Prostate gland (tissue), 2 donors: ENCODE measurements at regions not wholly inside any gene's neighbourhood (a gene's known extent, or its start where the extent isn't known, plus 50 kb on each side); places are given as distances from the start of the nearest gene placed in this dataset.

Experiments
- DNase-seq: peaks from one replicate; pipeline ENCODE4 v3.0.0-alpha.2; 2019; ENCODE audit warnings: low spot score
- H3K27ac ChIP-seq, 2 donors: fragments of 200-600 bp; sonication (generic); 2 replicates each; pipeline ENCODE4 v1.5.1; 2017 to 2019
- H3K27me3 ChIP-seq: fragments of 200-600 bp; sonication (generic); replicated peaks from 2 replicates; pipeline ENCODE4 v1.5.1; 2019; ENCODE audit not compliant: insufficient read depth
- H3K36me3 ChIP-seq, 2 donors: fragments of 200-600 bp; sonication (generic); 1 replicate in 1 of 2; 2 replicates in 1 of 2; pipeline versions ENCODE4 v1.5.1 to v1.8.1; 2017 to 2019
- H3K4me1 ChIP-seq: fragments of 200-600 bp; sonication (generic); replicated peaks from 2 replicates; pipeline ENCODE4 v1.5.1; 2019
- H3K4me3 ChIP-seq, 2 donors: fragments of 200-600 bp; sonication (generic); 2 replicates each; pipeline ENCODE4 v1.5.1; 2017 to 2019
- H3K9me3 ChIP-seq: fragments of 200-600 bp; sonication (generic); 2 replicates; pipeline ENCODE4 v1.5.1; 2017
- POLR2A ChIP-seq: fragments of 450-650 bp; IDR thresholded peaks from one replicate; pipeline ENCODE4 v1.6.1; 2016; ENCODE audit warnings: antibody characterized with exemption, mild to moderate bottlenecking
- POLR2AphosphoS5 ChIP-seq: sonication (generic); formaldehyde crosslinking; IDR thresholded peaks from one replicate; pipeline ENCODE4 v1.6.1; 2017; ENCODE audit warnings: antibody characterized with exemption
- WGBS: methylation state at CpG from one replicate; pipeline ENCODE4 v1.1.5; 2018; 5-methylcytosine and 5-hydroxymethylcytosine counted together
- intact Hi-C: fragments of 100-400 bp; cut with DNase I; formaldehyde crosslinking; loops from one replicate; pipeline ENCODE4 v1.14.2; 2022
- TF ChIP-seq, protein P1 (sequence below), 4 experiments: fragments of 200-600 bp in 2 of 4; fragments of 450-650 bp in 2 of 4; sonication (generic) in 2 of 4; IDR thresholded peaks; 1 replicate in 3 of 4; 2 replicates in 1 of 4; pipeline ENCODE4 v1.5.1; 2016 to 2019; ENCODE audit warnings: antibody characterized with exemption in 4 of 4, mild to moderate bottlenecking in 2 of 4, moderate library complexity in 2 of 4

DNA sequence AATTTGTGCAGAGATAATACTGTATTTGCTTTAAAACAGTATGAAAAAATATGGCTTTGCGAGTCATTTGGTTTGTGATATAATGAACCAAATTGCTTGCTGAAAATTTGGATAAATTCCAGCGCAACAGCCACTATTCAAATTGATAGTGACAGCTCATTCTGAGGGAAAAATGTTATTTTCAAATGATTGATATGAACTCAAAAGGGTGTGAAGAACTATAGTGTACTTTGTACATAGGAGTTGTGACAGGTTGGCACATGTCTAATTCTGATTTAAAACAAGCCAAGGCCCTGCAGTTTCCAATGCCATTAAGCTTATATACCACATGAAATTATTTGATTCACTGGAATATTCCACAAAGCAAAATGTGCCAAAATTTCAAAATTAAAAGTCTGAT is 1628.9 kb upstream of the AGA start:
- Histone ChIP-seq H3K9me3 (no peaks in the 10 kb centered on the region), H3K4me3 (no peak overlapping the region), H3K36me3 (no peaks in the 10 kb centered on the region), H3K27ac (no peak overlapping the region), H3K27me3 (no peaks in the 10 kb centered on the region), H3K4me1 (no peaks in the 10 kb centered on the region)
- DNase-seq, result no peak
- TF ChIP-seq POLR2A (no peak), POLR2AphosphoS5 (no peak)
- TF ChIP-seq, protein P1, sequence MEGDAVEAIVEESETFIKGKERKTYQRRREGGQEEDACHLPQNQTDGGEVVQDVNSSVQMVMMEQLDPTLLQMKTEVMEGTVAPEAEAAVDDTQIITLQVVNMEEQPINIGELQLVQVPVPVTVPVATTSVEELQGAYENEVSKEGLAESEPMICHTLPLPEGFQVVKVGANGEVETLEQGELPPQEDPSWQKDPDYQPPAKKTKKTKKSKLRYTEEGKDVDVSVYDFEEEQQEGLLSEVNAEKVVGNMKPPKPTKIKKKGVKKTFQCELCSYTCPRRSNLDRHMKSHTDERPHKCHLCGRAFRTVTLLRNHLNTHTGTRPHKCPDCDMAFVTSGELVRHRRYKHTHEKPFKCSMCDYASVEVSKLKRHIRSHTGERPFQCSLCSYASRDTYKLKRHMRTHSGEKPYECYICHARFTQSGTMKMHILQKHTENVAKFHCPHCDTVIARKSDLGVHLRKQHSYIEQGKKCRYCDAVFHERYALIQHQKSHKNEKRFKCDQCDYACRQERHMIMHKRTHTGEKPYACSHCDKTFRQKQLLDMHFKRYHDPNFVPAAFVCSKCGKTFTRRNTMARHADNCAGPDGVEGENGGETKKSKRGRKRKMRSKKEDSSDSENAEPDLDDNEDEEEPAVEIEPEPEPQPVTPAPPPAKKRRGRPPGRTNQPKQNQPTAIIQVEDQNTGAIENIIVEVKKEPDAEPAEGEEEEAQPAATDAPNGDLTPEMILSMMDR (IDR thresholded peaks at IDR 0.05), result no peak
- 90% methylated on average over 2 of the region's 2 CpGs for WGBS
- intact Hi-C loops, result no loop called here

DNA sequence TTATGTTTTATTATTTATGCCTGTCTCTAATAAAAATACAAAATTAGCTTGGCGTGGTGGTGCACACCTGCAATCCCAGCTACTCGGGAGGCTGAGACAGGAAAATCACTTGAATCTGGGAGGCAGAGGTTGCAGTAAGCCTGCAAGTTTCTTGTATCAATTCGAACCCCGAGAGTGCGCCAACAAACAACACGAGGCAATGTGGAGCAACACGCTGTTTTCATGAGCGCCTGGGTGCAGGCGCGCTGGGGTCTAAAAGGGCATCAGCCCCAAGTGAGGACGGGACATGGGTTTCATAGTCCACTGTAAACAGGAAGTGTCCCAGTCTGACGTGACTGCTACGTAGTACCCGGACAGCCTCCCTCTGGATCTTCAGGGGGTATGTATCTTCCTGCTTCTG is 1634.6 kb upstream of the AGA start:
- Histone ChIP-seq H3K36me3 (no peaks in the 10 kb centered on the region), H3K27ac (no peak overlapping the region), H3K4me3 (no peak overlapping the region), H3K27me3 (no peaks in the 10 kb centered on the region), H3K4me1 (no peaks in the 10 kb centered on the region), H3K9me3 (peaks cover 4% of the 10 kb centered on the region)
- intact Hi-C loops, result no loop called here
- no peak for DNase-seq
- TF ChIP-seq, protein P1 (IDR thresholded peaks at IDR 0.05), result no peak
- TF ChIP-seq POLR2AphosphoS5, result no peak
- no peak for TF ChIP-seq POLR2A
- WGBS, result 92% methylated on average over 14 of the region's 14 CpGs

DNA sequence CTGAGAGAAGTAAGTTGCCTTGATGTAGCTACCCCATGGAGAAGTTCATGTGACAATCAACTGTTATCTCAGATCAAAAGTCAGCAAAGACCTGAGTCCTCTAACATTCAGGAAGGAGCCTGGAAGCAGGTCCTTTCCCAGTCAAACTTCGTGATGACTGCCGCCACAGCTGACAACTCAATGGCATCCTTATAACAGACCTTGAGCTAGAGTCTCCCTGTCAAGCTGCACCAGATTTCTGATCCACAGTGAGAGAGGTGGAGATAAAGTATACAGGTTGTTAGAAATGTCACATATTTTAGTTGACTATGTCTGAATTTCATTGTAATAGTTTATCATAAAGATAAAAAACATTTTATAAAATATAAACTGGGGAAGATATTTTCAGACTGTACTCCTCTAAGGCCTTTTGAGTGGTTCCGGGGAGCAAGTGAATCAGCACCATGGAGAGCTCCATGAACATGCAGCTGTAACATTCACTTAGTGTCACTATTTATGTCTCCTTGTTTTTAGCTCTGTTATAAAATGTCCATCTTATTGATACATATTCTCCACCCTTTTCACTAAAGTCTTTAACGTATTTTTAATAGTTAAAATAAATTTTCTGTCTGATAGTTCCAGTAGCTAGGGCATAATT is 1653.5 kb upstream of the AGA start:
- TF ChIP-seq POLR2A (no peak), POLR2AphosphoS5 (no peak)
- TF ChIP-seq, protein P1 (IDR thresholded peaks at IDR 0.05), result no peak
- no peak for DNase-seq
- H3K27ac ChIP-seq, result no peak overlapping the region
- H3K4me1 ChIP-seq, result no peaks in the 10 kb centered on the region
- no peaks in the 10 kb centered on the region for H3K27me3 ChIP-seq
- no peak overlapping the region for H3K4me3 ChIP-seq
- intact Hi-C loops, result no loop called here
- 13% methylated on average over 4 of the region's 4 CpGs for WGBS
- H3K36me3 ChIP-seq, result no peaks in the 10 kb centered on the region
- no peaks in the 10 kb centered on the region for H3K9me3 ChIP-seq

DNA sequence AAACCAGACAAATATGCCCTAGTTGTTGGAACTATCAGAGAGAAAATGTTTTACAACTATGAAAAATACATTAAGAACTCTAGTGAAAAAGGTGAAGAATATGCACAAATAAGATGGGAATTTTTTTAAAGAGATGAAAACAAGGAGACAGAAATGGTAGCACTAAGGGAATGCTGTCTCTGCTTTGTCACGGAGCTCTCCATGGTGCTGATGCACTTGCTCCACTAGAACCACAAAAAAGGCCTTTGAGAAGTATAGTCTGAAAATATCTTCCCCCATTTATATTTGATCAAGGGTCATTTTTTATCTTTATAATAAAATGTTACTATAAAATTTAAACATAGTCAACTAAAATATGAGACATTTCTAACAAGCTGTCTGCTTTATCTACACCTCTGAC is 1655.5 kb upstream of the AGA start:
- H3K36me3 ChIP-seq, result no peaks in the 10 kb centered on the region
- H3K4me3 ChIP-seq, result no peak overlapping the region
- H3K4me1 ChIP-seq, result no peaks in the 10 kb centered on the region
- H3K9me3 ChIP-seq, result no peaks in the 10 kb centered on the region
- TF ChIP-seq POLR2AphosphoS5, result no peak
- TF ChIP-seq, protein P1 (IDR thresholded peaks at IDR 0.05), result no peak
- TF ChIP-seq POLR2A, result no peak
- no peaks in the 10 kb centered on the region for H3K27me3 ChIP-seq
- DNase-seq, result no peak
- H3K27ac ChIP-seq, result no peak overlapping the region
- intact Hi-C loops, result no loop called here
- WGBS, result 0% methylated on average over 1 of the region's 1 CpG

DNA sequence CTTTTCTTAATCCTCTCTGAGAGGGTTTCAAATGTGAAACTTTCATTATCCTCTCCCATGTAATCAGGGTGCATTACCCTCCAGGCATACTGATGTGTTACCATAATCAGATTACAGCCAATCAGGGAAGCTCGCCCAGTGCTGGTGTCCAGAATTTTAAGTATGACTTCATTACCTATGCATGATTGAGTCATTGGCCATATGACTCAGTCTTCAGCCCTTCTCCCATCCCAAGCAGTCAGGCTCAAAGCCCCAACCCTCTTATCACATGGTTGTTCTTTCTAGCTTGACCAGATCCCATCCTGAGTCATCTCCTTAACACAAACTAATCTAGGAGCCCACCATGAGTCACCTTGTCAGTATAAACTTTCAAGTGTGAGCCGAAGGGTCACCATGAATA is 1668.1 kb upstream of the AGA start:
- intact Hi-C loops, result no loop called here
- H3K27me3 ChIP-seq, result no peaks in the 10 kb centered on the region
- no peak for DNase-seq
- no peaks in the 10 kb centered on the region for H3K4me1 ChIP-seq
- TF ChIP-seq POLR2A (no peak), POLR2AphosphoS5 (no peak)
- TF ChIP-seq, protein P1 (IDR thresholded peaks at IDR 0.05), result no peak
- no peaks in the 10 kb centered on the region for H3K36me3 ChIP-seq
- H3K9me3 ChIP-seq, result no peaks in the 10 kb centered on the region
- no peak overlapping the region for H3K27ac ChIP-seq
- no peak overlapping the region for H3K4me3 ChIP-seq
- 92% methylated on average over 2 of the region's 2 CpGs for WGBS
